ENCODE measurements at regions not wholly inside any gene's neighbourhood (a gene's known extent, or its start where the extent isn't known, plus 50 kb on each side); places are given as distances from the start of the nearest gene placed in this dataset.

DNA sequence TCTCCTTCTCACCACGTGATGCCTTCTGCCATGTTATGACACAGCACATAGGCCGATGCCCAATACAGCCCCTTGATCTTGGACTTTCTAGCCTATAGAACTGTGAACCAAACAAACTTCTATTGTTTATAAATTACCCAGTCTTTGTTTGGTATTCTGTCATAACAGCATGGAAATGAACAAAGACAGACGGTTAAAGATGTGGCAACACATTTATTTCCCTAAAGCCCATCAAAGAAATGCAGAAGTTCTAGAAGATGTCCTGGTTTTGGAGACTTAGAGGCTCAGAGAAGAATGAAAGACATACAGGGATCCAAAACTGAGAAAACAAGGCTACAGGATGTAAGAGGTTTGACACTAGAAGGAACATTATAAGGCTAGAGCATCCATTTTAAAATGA lies 600.8 kb upstream of the DAB2 start:
- TF ChIP-seq EZH2phosphoT487 (IDR thresholded peaks at IDR 0.05; ENCODE audit: borderline replicate concordance, low read length), result no peak
- no peak for TF ChIP-seq EZH2 (IDR thresholded peaks at IDR 0.05; ENCODE audit: low read length, unreplicated experiment)
- TF ChIP-seq, protein P1, sequence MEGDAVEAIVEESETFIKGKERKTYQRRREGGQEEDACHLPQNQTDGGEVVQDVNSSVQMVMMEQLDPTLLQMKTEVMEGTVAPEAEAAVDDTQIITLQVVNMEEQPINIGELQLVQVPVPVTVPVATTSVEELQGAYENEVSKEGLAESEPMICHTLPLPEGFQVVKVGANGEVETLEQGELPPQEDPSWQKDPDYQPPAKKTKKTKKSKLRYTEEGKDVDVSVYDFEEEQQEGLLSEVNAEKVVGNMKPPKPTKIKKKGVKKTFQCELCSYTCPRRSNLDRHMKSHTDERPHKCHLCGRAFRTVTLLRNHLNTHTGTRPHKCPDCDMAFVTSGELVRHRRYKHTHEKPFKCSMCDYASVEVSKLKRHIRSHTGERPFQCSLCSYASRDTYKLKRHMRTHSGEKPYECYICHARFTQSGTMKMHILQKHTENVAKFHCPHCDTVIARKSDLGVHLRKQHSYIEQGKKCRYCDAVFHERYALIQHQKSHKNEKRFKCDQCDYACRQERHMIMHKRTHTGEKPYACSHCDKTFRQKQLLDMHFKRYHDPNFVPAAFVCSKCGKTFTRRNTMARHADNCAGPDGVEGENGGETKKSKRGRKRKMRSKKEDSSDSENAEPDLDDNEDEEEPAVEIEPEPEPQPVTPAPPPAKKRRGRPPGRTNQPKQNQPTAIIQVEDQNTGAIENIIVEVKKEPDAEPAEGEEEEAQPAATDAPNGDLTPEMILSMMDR (conservative IDR thresholded peaks at IDR 0.05; ENCODE audit: low read depth, low read length), result no peak
- no peak for DNase-seq
- intact Hi-C loops (cut with micrococcal nuclease), result no loop called here
- no peak overlapping the region for H3K9ac ChIP-seq (ENCODE audit: low read length)
- no peaks in the 10 kb centered on the region for H3K9me2 ChIP-seq (replicated peaks; ENCODE audit: low read length)
- no peak overlapping the region for H3K4me3 ChIP-seq (ENCODE audit: low read length)
- H3K4me1 ChIP-seq (ENCODE audit: insufficient read depth, low read length), result no peaks in the 10 kb centered on the region
- BruUV-seq (replicated peaks), result no TSS peak
- H3K27me3 ChIP-seq (ENCODE audit: low read length), result no peaks in the 10 kb centered on the region
- no peaks in the 10 kb centered on the region for H3K36me3 ChIP-seq (ENCODE audit: low read depth, low read length)
- H3K9me3 ChIP-seq (ENCODE audit: low read length), result no peaks in the 10 kb centered on the region
- ChIA-PET CTCF (no interaction called here), POLR2A (ENCODE audit: unreplicated experiment) (no interaction called here)
- H3K27ac ChIP-seq (ENCODE audit: low read length), result no peak overlapping the region
- ATAC-seq, result no peak
- H4K20me1 ChIP-seq (ENCODE audit: low read length), result no peaks in the 10 kb centered on the region
- H3K79me2 ChIP-seq (ENCODE audit: low read length), result no peaks in the 10 kb centered on the region
- no peak overlapping the region for H2AFZ ChIP-seq (ENCODE audit: low read length)
- H3F3A ChIP-seq (ENCODE audit: low read length, unreplicated experiment), result no peaks in the 10 kb centered on the region
- no peak overlapping the region for H3K4me2 ChIP-seq (ENCODE audit: low read length)

DNA sequence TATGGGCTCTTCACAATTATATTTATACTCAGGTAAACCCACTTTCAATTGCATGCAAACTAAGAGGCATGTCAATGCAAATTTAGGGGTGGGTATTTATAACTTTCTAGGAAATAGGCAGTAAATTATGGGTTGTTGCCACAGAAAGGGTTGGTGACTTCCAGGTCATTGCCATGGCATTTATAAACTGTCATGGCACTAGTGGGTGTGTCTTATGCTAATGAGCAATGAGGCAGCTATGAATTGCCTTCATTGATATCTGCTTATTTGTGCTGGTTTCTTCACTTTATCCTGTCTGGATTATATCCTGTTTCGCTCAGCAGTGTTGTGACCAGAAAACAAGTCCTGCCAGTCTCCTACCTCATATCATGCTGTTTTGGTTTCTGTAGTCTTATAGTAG lies 597.3 kb upstream of the DAB2 start:
- no TSS peak for BruUV-seq (replicated peaks)
- Histone ChIP-seq H3K4me1 (ENCODE audit: insufficient read depth, low read length) (no peaks in the 10 kb centered on the region), H3K9ac (ENCODE audit: low read length) (no peak overlapping the region), H3K9me3 (ENCODE audit: low read length) (no peaks in the 10 kb centered on the region), H3K4me3 (ENCODE audit: low read length) (no peak overlapping the region), H3K79me2 (ENCODE audit: low read length) (no peaks in the 10 kb centered on the region), H3K27ac (ENCODE audit: low read length) (no peak overlapping the region), H2AFZ (ENCODE audit: low read length) (no peak overlapping the region), H3K4me2 (ENCODE audit: low read length) (no peak overlapping the region), H3K9me2 (replicated peaks; ENCODE audit: low read length) (no peaks in the 10 kb centered on the region), H4K20me1 (ENCODE audit: low read length) (no peaks in the 10 kb centered on the region), H3K36me3 (ENCODE audit: low read depth, low read length) (no peaks in the 10 kb centered on the region), H3F3A (ENCODE audit: low read length, unreplicated experiment) (no peaks in the 10 kb centered on the region), H3K27me3 (ENCODE audit: low read length) (no peaks in the 10 kb centered on the region)
- DNase-seq, result no peak
- ChIA-PET POLR2A (ENCODE audit: unreplicated experiment) (no interaction called here), CTCF (no interaction called here)
- TF ChIP-seq, protein P1 (conservative IDR thresholded peaks at IDR 0.05; ENCODE audit: low read depth, low read length), result no peak
- no peak for TF ChIP-seq EZH2 (IDR thresholded peaks at IDR 0.05; ENCODE audit: low read length, unreplicated experiment)
- TF ChIP-seq EZH2phosphoT487 (IDR thresholded peaks at IDR 0.05; ENCODE audit: borderline replicate concordance, low read length), result no peak
- ATAC-seq, result no peak
- intact Hi-C loops (cut with micrococcal nuclease), result no loop called here

DNA sequence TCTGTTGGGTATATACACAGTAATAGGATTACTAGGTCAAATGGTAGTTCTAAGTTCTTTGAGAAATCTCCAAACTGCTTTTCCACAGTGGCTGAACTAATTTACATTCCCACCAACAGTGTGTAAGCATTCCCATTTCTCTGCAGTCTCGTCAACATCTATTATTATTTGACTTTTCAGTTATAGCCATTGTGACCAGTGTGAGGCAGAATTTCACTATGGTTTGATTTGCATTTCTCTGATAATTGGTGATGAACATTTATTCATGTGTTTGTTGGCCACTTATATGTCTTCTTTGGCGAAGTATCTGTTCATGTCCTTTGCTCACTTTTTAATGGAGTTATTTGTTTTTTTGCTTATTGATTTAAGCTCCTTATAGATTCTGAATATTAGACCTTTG lies 596.2 kb upstream of the DAB2 start:
- Histone ChIP-seq H4K20me1 (ENCODE audit: low read length) (no peaks in the 10 kb centered on the region), H3F3A (ENCODE audit: low read length, unreplicated experiment) (no peaks in the 10 kb centered on the region), H3K4me3 (ENCODE audit: low read length) (no peak overlapping the region), H3K9ac (ENCODE audit: low read length) (no peak overlapping the region), H3K79me2 (ENCODE audit: low read length) (no peaks in the 10 kb centered on the region), H3K9me2 (replicated peaks; ENCODE audit: low read length) (no peaks in the 10 kb centered on the region), H3K27ac (ENCODE audit: low read length) (no peak overlapping the region), H3K4me2 (ENCODE audit: low read length) (no peak overlapping the region), H2AFZ (ENCODE audit: low read length) (no peak overlapping the region), H3K27me3 (ENCODE audit: low read length) (no peaks in the 10 kb centered on the region), H3K9me3 (ENCODE audit: low read length) (no peaks in the 10 kb centered on the region), H3K4me1 (ENCODE audit: insufficient read depth, low read length) (no peaks in the 10 kb centered on the region), H3K36me3 (ENCODE audit: low read depth, low read length) (no peaks in the 10 kb centered on the region)
- intact Hi-C loops (cut with micrococcal nuclease), result no loop called here
- POLR2A ChIA-PET (ENCODE audit: unreplicated experiment), result no interaction called here
- DNase-seq (peak; percentile 30), ATAC-seq (no peak)
- no TSS peak for BruUV-seq (replicated peaks)
- TF ChIP-seq EZH2phosphoT487 (IDR thresholded peaks at IDR 0.05; ENCODE audit: borderline replicate concordance, low read length), result no peak
- TF ChIP-seq, protein P1 (conservative IDR thresholded peaks at IDR 0.05; ENCODE audit: low read depth, low read length), result peak; percentile 50
- CTCF ChIA-PET, result no interaction called here
